H1 (cell line): ENCODE measurements at regions not wholly inside any gene's neighbourhood (a gene's known extent, or its start where the extent isn't known, plus 50 kb on each side); places are given as distances from the start of the nearest gene placed in this dataset.

Source experiments
- CTCF ChIA-PET: fragments of 300-600 bp; sonication (Branson Sonifier 250); formaldehyde crosslinking; loops from one replicate; lab custom pipeline; 2021; ENCODE audit not compliant: partially characterized antibody; lab: Charles Lee
- POLR2A ChIA-PET: fragments of 300-600 bp; sonication (Branson Sonifier 250); formaldehyde crosslinking; loops from one replicate; lab custom pipeline; 2021; ENCODE audit warnings: inconsistent platforms; ENCODE audit not compliant: partially characterized antibody; lab: Charles Lee
- DNase-seq, 2 experiments: peaks; one replicate each; pipeline versions ENCODE4 v3.0.0 to v3.0.0-alpha.2; 2010 to 2022; ENCODE audit warnings: low spot score in 2 of 2, low read depth in 1 of 2, mixed read lengths in 1 of 2
- FAIRE-seq: peaks from 2 replicates; lab custom pipeline; 2011; peaks lifted over from hg19 to GRCh38; lab: Jason Lieb, UNC
- H2AFZ ChIP-seq: 2 replicates; pipeline ENCODE4 v1.8.1; 2012; ENCODE audit warnings: low read length, inconsistent platforms
- H2AK5ac ChIP-seq: 2 replicates; pipeline ENCODE4 v1.6.1; 2013; ENCODE audit warnings: low read depth, low read length
- H2BK120ac ChIP-seq: replicated peaks from 2 replicates; pipeline ENCODE3; 2013; ENCODE audit warnings: low read depth, low read length, inconsistent platforms
- H2BK12ac ChIP-seq: 2 replicates; pipeline ENCODE4 v1.6.1; 2013; ENCODE audit warnings: low read depth, low read length
- H2BK15ac ChIP-seq: 2 replicates; pipeline ENCODE4 v1.6.1; 2013; ENCODE audit warnings: low read length
- H2BK20ac ChIP-seq: 2 replicates; pipeline ENCODE4 v1.6.1; 2013; ENCODE audit warnings: low read length
- H2BK5ac ChIP-seq: 2 replicates; pipeline ENCODE4 v1.6.1; 2013; ENCODE audit warnings: low read depth, low read length
- H3K14ac ChIP-seq: 2 replicates; pipeline ENCODE4 v1.6.1; 2013; ENCODE audit warnings: inconsistent platforms; ENCODE audit not compliant: insufficient read length
- H3K18ac ChIP-seq: 2 replicates; pipeline ENCODE4 v1.6.1; 2013; ENCODE audit warnings: low read length; ENCODE audit errors: extremely low read depth
- H3K23ac ChIP-seq: 2 replicates; pipeline ENCODE4 v1.6.1; 2013; ENCODE audit warnings: inconsistent platforms; ENCODE audit not compliant: insufficient read length
- H3K23me2 ChIP-seq: 2 replicates; pipeline ENCODE4 v1.6.1; 2013; ENCODE audit warnings: low read depth, low read length
- H3K27ac ChIP-seq: 2 replicates; pipeline ENCODE4 v1.6.1; 2011; ENCODE audit warnings: low read depth, low read length, inconsistent platforms
- H3K27me3 ChIP-seq, 4 experiments: replicated peaks in 1 of 4; 1 replicate in 1 of 4; 2 replicates in 3 of 4; pipeline versions ENCODE4 v1.6.1 to v1.8.1; 2011 to 2013; ENCODE audit warnings: low read length in 3 of 4, mild to moderate bottlenecking in 3 of 4, inconsistent platforms in 2 of 4, mixed read lengths in 2 of 4, moderate library complexity in 1 of 4; ENCODE audit not compliant: control insufficient read depth in 3 of 4, insufficient read depth in 3 of 4; ENCODE audit errors: extremely low read depth in 1 of 4
- H3K36me3 ChIP-seq, 4 experiments: 2 replicates each; pipeline versions ENCODE4 v1.6.1 to v1.8.1; 2011 to 2013; ENCODE audit warnings: mild to moderate bottlenecking in 4 of 4, low read length in 3 of 4, moderate library complexity in 2 of 4, control low read depth in 1 of 4, inconsistent platforms in 1 of 4; ENCODE audit not compliant: insufficient read depth in 4 of 4, control insufficient read depth in 2 of 4
- H3K4ac ChIP-seq: replicated peaks from 2 replicates; pipeline ENCODE3; 2013; ENCODE audit warnings: low read length, low read depth, mixed read lengths, inconsistent platforms; ENCODE audit not compliant: insufficient read length
- H3K4me1 ChIP-seq, 4 experiments: replicated peaks in 1 of 4; 1 replicate in 1 of 4; 2 replicates in 3 of 4; pipeline versions ENCODE4 v1.6.1 to v1.8.1; 2011 to 2013; ENCODE audit warnings: low read length in 3 of 4, inconsistent platforms in 2 of 4, mixed read lengths in 1 of 4; ENCODE audit not compliant: insufficient read depth in 4 of 4, control insufficient read depth in 3 of 4
- H3K4me2 ChIP-seq, 2 experiments: 2 replicates each; pipeline versions ENCODE4 v1.6.1 to v1.8.1; 2011 to 2013; ENCODE audit warnings: low read depth in 2 of 2, low read length in 2 of 2, control low read depth in 1 of 2, inconsistent platforms in 1 of 2, mild to moderate bottlenecking in 1 of 2; ENCODE audit not compliant: insufficient read depth in 1 of 2
- H3K4me3 ChIP-seq, 4 experiments: fragments of 200-600, 300-600 bp in 1 of 4; sonication (generic), shearing (Covaris generic), sonication (Bioruptor Twin) in 1 of 4; 2 replicates each; pipeline versions ENCODE4 v1.5.1 to v1.8.1; 2011 to 2016; ENCODE audit warnings: low read length in 4 of 4, low read depth in 3 of 4, control low read depth in 2 of 4, inconsistent platforms in 2 of 4, mild to moderate bottlenecking in 2 of 4, mixed read lengths in 1 of 4, moderate library complexity in 1 of 4; ENCODE audit not compliant: insufficient read depth in 2 of 4; ENCODE audit errors: extremely low read depth in 1 of 4
- H3K56ac ChIP-seq: replicated peaks from 2 replicates; pipeline ENCODE3; 2013; ENCODE audit warnings: low read depth, mild to moderate bottlenecking, mixed read lengths, low read length, inconsistent platforms; ENCODE audit not compliant: insufficient read length
- H3K79me1 ChIP-seq: 2 replicates; pipeline ENCODE4 v1.6.1; 2013; ENCODE audit warnings: low read depth, low read length, control low read depth
- H3K79me2 ChIP-seq, 2 experiments: 2 replicates each; pipeline versions ENCODE4 v1.6.1 to v1.8.1; 2012 to 2013; ENCODE audit warnings: low read length in 2 of 2, mild to moderate bottlenecking in 2 of 2, inconsistent platforms in 1 of 2; ENCODE audit not compliant: insufficient read depth in 2 of 2, control insufficient read depth in 1 of 2
- H3K9ac ChIP-seq, 4 experiments: replicated peaks in 1 of 4; 1 replicate in 1 of 4; 2 replicates in 3 of 4; pipeline versions ENCODE4 v1.6.1 to v1.8.1; 2011 to 2013; ENCODE audit warnings: low read depth in 3 of 4, low read length in 3 of 4, control low read depth in 2 of 4, mild to moderate bottlenecking in 2 of 4, moderate library complexity in 2 of 4, inconsistent platforms in 1 of 4; ENCODE audit errors: extremely low read depth in 1 of 4
- H3K9me3 ChIP-seq, 2 experiments: 2 replicates each; pipeline versions ENCODE4 v1.6.1 to v1.8.1; 2012 to 2013; ENCODE audit warnings: mild to moderate bottlenecking in 2 of 2, moderate library complexity in 2 of 2, control low read depth in 1 of 2, inconsistent platforms in 1 of 2, low read depth in 1 of 2, low read length in 1 of 2, mixed read lengths in 1 of 2; ENCODE audit not compliant: insufficient read depth in 2 of 2
- H4K20me1 ChIP-seq, 2 experiments: replicated peaks in 1 of 2; 2 replicates each; pipeline versions ENCODE3 to v1.8.1; 2011 to 2013; ENCODE audit warnings: inconsistent platforms in 2 of 2, low read length in 2 of 2, mild to moderate bottlenecking in 1 of 2; ENCODE audit not compliant: insufficient read depth in 2 of 2, control insufficient read depth in 1 of 2
- H4K5ac ChIP-seq: 2 replicates; pipeline ENCODE4 v1.6.1; 2013; ENCODE audit warnings: low read length, low read depth, mixed read lengths, inconsistent platforms; ENCODE audit not compliant: insufficient read length
- H4K8ac ChIP-seq: 2 replicates; pipeline ENCODE4 v1.8.0; 2013; ENCODE audit warnings: mild to moderate bottlenecking, moderate library complexity, low read length, inconsistent platforms; ENCODE audit not compliant: insufficient read depth; ENCODE audit errors: extremely low read depth
- H4K91ac ChIP-seq: replicated peaks from 2 replicates; pipeline ENCODE3; 2013; ENCODE audit warnings: low read length, mixed read lengths, inconsistent platforms; ENCODE audit not compliant: insufficient read length
- ASH2L ChIP-seq: fragments of 200-600, 300-600 bp; sonication (generic); IDR thresholded peaks from one replicate; pipeline ENCODE4 v1.7.1; 2017; ENCODE audit warnings: low read length
- CBX8 ChIP-seq: fragments of 300-800, 300-1000 bp; sonication (generic); IDR thresholded peaks from 2 replicates; pipeline ENCODE4 v1.7.1; 2016; ENCODE audit warnings: low read depth, low read length, borderline replicate concordance
- FOSL1 ChIP-seq: IDR thresholded peaks from 2 replicates; pipeline ENCODE4 v1.6.1; 2011; ENCODE audit warnings: mild to moderate bottlenecking, low read depth, low read length, moderate library complexity; ENCODE audit not compliant: insufficient read depth
- JUN ChIP-seq: IDR thresholded peaks from 2 replicates; pipeline ENCODE4 v1.6.1; 2011; ENCODE audit warnings: low read depth, mild to moderate bottlenecking, improper control_type of control experiment, low read length
- KDM1A ChIP-seq: fragments of 200-600, 300-600 bp; sonication (generic); IDR thresholded peaks from 2 replicates; pipeline ENCODE4 v1.7.1; 2016; ENCODE audit warnings: mild to moderate bottlenecking, low read length, borderline replicate concordance
- MAFK ChIP-seq: IDR thresholded peaks from 2 replicates; pipeline ENCODE4 v1.6.1; 2012; ENCODE audit warnings: low read depth, mild to moderate bottlenecking, improper control_type of control experiment, low read length
- POLR2AphosphoS5 ChIP-seq: IDR thresholded peaks from 2 replicates; pipeline ENCODE4 v1.6.1; 2011; ENCODE audit warnings: low read depth, low read length
- POU5F1 ChIP-seq: IDR thresholded peaks from 2 replicates; pipeline ENCODE4 v1.6.1; 2011; ENCODE audit warnings: low read depth, mild to moderate bottlenecking, low read length, moderate library complexity
- RAD21 ChIP-seq, 2 experiments: IDR thresholded peaks in 1 of 2; conservative IDR thresholded peaks in 1 of 2; 2 replicates each; pipeline ENCODE4 v1.6.1; 2011; ENCODE audit warnings: low read depth in 2 of 2, low read length in 2 of 2, improper control_type of control experiment in 1 of 2, inconsistent platforms in 1 of 2, mild to moderate bottlenecking in 1 of 2, moderate library complexity in 1 of 2
- SIRT6 ChIP-seq: IDR thresholded peaks from one replicate; pipeline ENCODE4 v1.7.1; 2012; ENCODE audit warnings: low read length, inconsistent platforms
- SP1 ChIP-seq: IDR thresholded peaks from 2 replicates; pipeline ENCODE4 v1.6.1; 2011; ENCODE audit warnings: low read depth, low read length
- SP4 ChIP-seq: IDR thresholded peaks from 2 replicates; pipeline ENCODE4 v1.6.1; 2012; ENCODE audit warnings: low read length, inconsistent platforms
- SRF ChIP-seq: IDR thresholded peaks from 2 replicates; pipeline ENCODE4 v1.6.1; 2011; ENCODE audit warnings: mild to moderate bottlenecking, low read depth, low read length, moderate library complexity
- USF2 ChIP-seq: IDR thresholded peaks from 2 replicates; pipeline ENCODE4 v1.6.1; 2011; ENCODE audit warnings: low read length, improper control_type of control experiment
- WGBS, 2 experiments: shearing (Covaris generic) in 1 of 2; methylation state at CpG; one replicate each; pipeline versions ENCODE4 v1.1.6 to v1.1.7; 2013 to 2015; ENCODE audit warnings: low lambda C conversion rate in 2 of 2, mixed read lengths in 2 of 2, inconsistent platforms in 1 of 2, low coverage in 1 of 2, missing lambda C conversion rate in 1 of 2; ENCODE audit not compliant: insufficient replicate concordance in 2 of 2, insufficient coverage in 1 of 2, insufficient read length in 1 of 2; ENCODE audit errors: extremely low coverage in 1 of 2, missing lambda C conversion rate in 1 of 2; 5-methylcytosine and 5-hydroxymethylcytosine counted together

DNA sequence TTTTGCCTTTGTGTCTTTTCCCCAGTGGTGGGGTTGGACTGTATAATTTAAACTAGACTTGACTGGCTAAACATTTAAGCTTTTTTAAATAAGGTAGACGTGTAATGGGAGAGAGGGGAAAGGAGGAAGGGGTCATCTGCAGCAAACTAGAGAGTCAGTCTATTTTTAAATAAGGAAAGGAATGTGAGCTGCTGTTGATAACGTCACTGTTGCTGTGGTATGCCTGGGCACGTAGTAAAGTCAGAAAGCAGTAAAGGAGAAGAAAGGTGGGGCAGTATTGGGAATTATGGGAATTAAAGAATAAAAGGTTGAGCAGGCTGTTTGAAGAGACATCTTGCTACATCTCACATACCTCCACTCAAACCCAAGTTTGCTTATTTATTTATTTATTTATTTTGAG, 80.4 kb upstream of the FSHB start:
- 77% methylated on average over 3 of the region's 3 CpGs; no CpG with 5 or more reads in 1 of the 2 experiments for WGBS, 2 experiments

More for the DNA sequence above, 80.4 kb upstream of the FSHB start:
- H3K36me3 ChIP-seq: no peaks in the 10 kb centered on the region
- CTCF ChIA-PET: interaction anchor here (0.7 to 8.8 kb wide), 7 partner anchors 8 to 103 kb away, joined by 3 to 54 read pairs (median 8); no protein-coding TSS in a partner anchor
- no peak for FAIRE-seq
- no peak overlapping the region for H2BK20ac ChIP-seq
- DNase-seq: no peak
- H2AFZ ChIP-seq: no peak overlapping the region
- no peak overlapping the region for H3K4me2 ChIP-seq
- H3K23ac ChIP-seq: no peak overlapping the region
- no peak overlapping the region for H4K91ac ChIP-seq
- no peak overlapping the region for H3K4ac ChIP-seq
- no peaks in the 10 kb centered on the region for H3K79me2 ChIP-seq
- H3K9ac ChIP-seq: no peak overlapping the region
- no peak overlapping the region for H3K18ac ChIP-seq
- H3K9me3 ChIP-seq: no peaks in the 10 kb centered on the region
- POLR2A ChIA-PET: no interaction called here
- no peak overlapping the region for H2BK120ac ChIP-seq
- TF ChIP-seq MAFK (no peak), SIRT6 (no peak), SP4 (no peak), RAD21 (IDR thresholded peaks at IDR 0.05 in 1 of 2, conservative IDR thresholded peaks at IDR 0.05 in 1 of 2; ENCODE audit: low read depth in 2 of 2, low read length in 2 of 2) (no peak), FOSL1 (no peak), CBX8 (no peak), SP1 (no peak), KDM1A (no peak), POLR2AphosphoS5 (no peak), USF2 (no peak), ASH2L (no peak), SRF (no peak), JUN (no peak), POU5F1 (no peak)
- no peaks in the 10 kb centered on the region for H3K79me1 ChIP-seq
- H2BK5ac ChIP-seq: no peak overlapping the region
- H4K5ac ChIP-seq: no peak overlapping the region
- no peak overlapping the region for H3K56ac ChIP-seq
- no peak overlapping the region for H2BK15ac ChIP-seq
- H3K4me1 ChIP-seq: no peaks in the 10 kb centered on the region
- no peaks in the 10 kb centered on the region; a peak in 1 of 7 replicates for H3K27me3 ChIP-seq
- H3K27ac ChIP-seq: no peak overlapping the region
- H3K4me3 ChIP-seq: no peak overlapping the region
- H3K14ac ChIP-seq: no peak overlapping the region
- no peak overlapping the region for H2BK12ac ChIP-seq
- no peak overlapping the region for H2AK5ac ChIP-seq
- H4K8ac ChIP-seq: no peak overlapping the region
- no peaks in the 10 kb centered on the region; the same call in 1 of the 2 replicates for H3K23me2 ChIP-seq
- H4K20me1 ChIP-seq: no peaks in the 10 kb centered on the region
